ENCODE measurements at regions not wholly inside any gene's neighbourhood (a gene's known extent, or its start where the extent isn't known, plus 50 kb on each side); places are given as distances from the start of the nearest gene placed in this dataset.

- TF ChIP-seq, protein P1, sequence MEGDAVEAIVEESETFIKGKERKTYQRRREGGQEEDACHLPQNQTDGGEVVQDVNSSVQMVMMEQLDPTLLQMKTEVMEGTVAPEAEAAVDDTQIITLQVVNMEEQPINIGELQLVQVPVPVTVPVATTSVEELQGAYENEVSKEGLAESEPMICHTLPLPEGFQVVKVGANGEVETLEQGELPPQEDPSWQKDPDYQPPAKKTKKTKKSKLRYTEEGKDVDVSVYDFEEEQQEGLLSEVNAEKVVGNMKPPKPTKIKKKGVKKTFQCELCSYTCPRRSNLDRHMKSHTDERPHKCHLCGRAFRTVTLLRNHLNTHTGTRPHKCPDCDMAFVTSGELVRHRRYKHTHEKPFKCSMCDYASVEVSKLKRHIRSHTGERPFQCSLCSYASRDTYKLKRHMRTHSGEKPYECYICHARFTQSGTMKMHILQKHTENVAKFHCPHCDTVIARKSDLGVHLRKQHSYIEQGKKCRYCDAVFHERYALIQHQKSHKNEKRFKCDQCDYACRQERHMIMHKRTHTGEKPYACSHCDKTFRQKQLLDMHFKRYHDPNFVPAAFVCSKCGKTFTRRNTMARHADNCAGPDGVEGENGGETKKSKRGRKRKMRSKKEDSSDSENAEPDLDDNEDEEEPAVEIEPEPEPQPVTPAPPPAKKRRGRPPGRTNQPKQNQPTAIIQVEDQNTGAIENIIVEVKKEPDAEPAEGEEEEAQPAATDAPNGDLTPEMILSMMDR (IDR thresholded peaks at IDR 0.05): no peak
- TF ChIP-seq POLR2AphosphoS5 (IDR thresholded peaks at IDR 0.05; ENCODE audit: insufficient read depth in 1 of 2, low read depth in 1 of 2): no peak
Observed at GRCh38 chr10:90658791-90659190, 199.0 kb downstream of the HTR7 start.

Data from vagina (tissue), 2 donors.